GM23338 (cell line): ENCODE measurements at regions not wholly inside any gene's neighbourhood (a gene's known extent, or its start where the extent isn't known, plus 50 kb on each side); places are given as distances from the start of the nearest gene placed in this dataset.

Experiments
- ATAC-seq: fragments of 200-7000 bp; cut with Tn5 transposase; 3 replicates; pipeline ENCODE4 v1.9.1; 2020
- DNase-seq: peaks from one replicate; pipeline ENCODE4 v3.0.0-alpha.2; 2015; ENCODE audit warnings: low spot score
- H2AFZ ChIP-seq: fragments of 200-600 bp; sonication (generic); 2 replicates; pipeline ENCODE4 v1.8.0; 2016; ENCODE audit warnings: antibody characterized with exemption, mild to moderate bottlenecking, moderate library complexity
- H3F3A ChIP-seq: fragments of 200-600 bp; sonication (generic); replicated peaks from 2 replicates; pipeline ENCODE4 v1.8.0; 2017; ENCODE audit warnings: antibody characterized with exemption, mixed run types, low read depth
- H3K27ac ChIP-seq: fragments of 200-600 bp; sonication (generic); 2 replicates; pipeline ENCODE4 v1.6.1; 2016; ENCODE audit warnings: low read depth
- H3K27me3 ChIP-seq: fragments of 200-600 bp; sonication (generic); 2 replicates; pipeline ENCODE4 v1.8.0; 2016; ENCODE audit warnings: mild to moderate bottlenecking, mixed run types, moderate library complexity; ENCODE audit not compliant: insufficient read depth
- H3K36me3 ChIP-seq: fragments of 200-600 bp; sonication (generic); 2 replicates; pipeline ENCODE4 v1.8.0; 2016; ENCODE audit warnings: mild to moderate bottlenecking; ENCODE audit not compliant: insufficient read depth
- H3K4me1 ChIP-seq: fragments of 200-600 bp; sonication (generic); 2 replicates; pipeline ENCODE4 v1.8.0; 2016; ENCODE audit warnings: mild to moderate bottlenecking, moderate library complexity; ENCODE audit not compliant: insufficient read depth
- H3K4me2 ChIP-seq: fragments of 200-600 bp; sonication (generic); 2 replicates; pipeline ENCODE4 v1.7.1; 2017; ENCODE audit warnings: mixed run types
- H3K4me3 ChIP-seq: fragments of 200-600 bp; sonication (generic); 2 replicates; pipeline ENCODE4 v1.6.1; 2016; ENCODE audit warnings: mixed run types
- H3K79me2 ChIP-seq: fragments of 200-600 bp; sonication (generic); replicated peaks from 2 replicates; pipeline ENCODE4 v1.8.0; 2017; ENCODE audit warnings: mild to moderate bottlenecking; ENCODE audit not compliant: insufficient read depth
- H3K9me2 ChIP-seq: fragments of 200-600 bp; sonication (generic); 2 replicates; pipeline ENCODE4 v1.8.0; 2017; ENCODE audit not compliant: insufficient read depth
- H4K20me1 ChIP-seq: fragments of 200-600 bp; sonication (generic); replicated peaks from 2 replicates; pipeline ENCODE4 v1.8.0; 2017; ENCODE audit warnings: mild to moderate bottlenecking; ENCODE audit not compliant: insufficient read depth
- H3K27ac Mint-ChIP-seq: 2 replicates; pipeline ENCODE4 v1.8.0; 2020; ENCODE audit warnings: inconsistent platforms, mild to moderate bottlenecking, moderate library complexity, mixed read lengths
- H3K27me3 Mint-ChIP-seq: 3 replicates; pipeline ENCODE4 v1.8.0; 2022; ENCODE audit warnings: low read depth, mild to moderate bottlenecking, moderate library complexity, mixed read lengths, inconsistent platforms; ENCODE audit not compliant: insufficient read depth, poor library complexity
- H3K36me3 Mint-ChIP-seq: 3 replicates; pipeline ENCODE4 v1.8.0; 2021; ENCODE audit warnings: low read depth, mild to moderate bottlenecking, inconsistent platforms, moderate library complexity, mixed read lengths
- H3K4me1 Mint-ChIP-seq: 3 replicates; pipeline ENCODE4 v1.8.0; 2020; ENCODE audit warnings: mild to moderate bottlenecking, inconsistent platforms, mixed read lengths
- H3K4me3 Mint-ChIP-seq: 3 replicates; pipeline ENCODE4 v1.8.0; 2021; ENCODE audit warnings: moderate library complexity, mild to moderate bottlenecking, inconsistent platforms, mixed read lengths
- H3K9me3 Mint-ChIP-seq: 3 replicates; pipeline ENCODE4 v1.8.0; 2020; ENCODE audit warnings: moderate library complexity, mild to moderate bottlenecking, inconsistent platforms, mixed read lengths
- CREB1 ChIP-seq: fragments of 250-450 bp; sonication (Bioruptor Pico); IDR thresholded peaks from 2 replicates; pipeline ENCODE4 v1.5.0; 2020; ENCODE audit warnings: low read depth, mild to moderate bottlenecking, moderate library complexity
- EZH2 ChIP-seq: fragments of 200-600 bp; sonication (generic); IDR thresholded peaks from one replicate; pipeline ENCODE4 v1.8.0; 2017; ENCODE audit warnings: antibody characterized with exemption, mild to moderate bottlenecking, low read depth; ENCODE audit not compliant: unreplicated experiment
- EZH2phosphoT487 ChIP-seq: fragments of 200-600 bp; sonication (generic); IDR thresholded peaks from one replicate; pipeline ENCODE4 v1.8.1; 2018; ENCODE audit warnings: antibody characterized with exemption; ENCODE audit not compliant: unreplicated experiment
- JUNB ChIP-seq: IDR thresholded peaks from one replicate; pipeline ENCODE4 v1.6.1; 2016; ENCODE audit warnings: antibody characterized with exemption; ENCODE audit not compliant: unreplicated experiment
- NANOG ChIP-seq: IDR thresholded peaks from 2 replicates; pipeline ENCODE4 v1.6.1; 2016; ENCODE audit warnings: antibody characterized with exemption, borderline replicate concordance
- POLR2AphosphoS5 ChIP-seq: IDR thresholded peaks from 2 replicates; pipeline ENCODE4 v1.6.1; 2016; ENCODE audit warnings: antibody characterized with exemption, low read depth
- STAT1 ChIP-seq: IDR thresholded peaks from one replicate; pipeline ENCODE4 v1.6.1; 2016; ENCODE audit warnings: antibody characterized with exemption; ENCODE audit not compliant: unreplicated experiment
- TF ChIP-seq, protein P1 (sequence below): IDR thresholded peaks from one replicate; pipeline ENCODE4 v1.6.1; 2018; ENCODE audit warnings: antibody characterized with exemption; ENCODE audit not compliant: unreplicated experiment
- TF ChIP-seq, protein P2 (sequence below): fragments of 250-450 bp; sonication (Bioruptor Pico); IDR thresholded peaks from 2 replicates; pipeline ENCODE4 v1.5.0; 2020; ENCODE audit warnings: mild to moderate bottlenecking, moderate library complexity
- TF ChIP-seq, protein P3 (sequence below), 2 experiments: fragments of 200-600 bp in 1 of 2; sonication (generic) in 1 of 2; conservative IDR thresholded peaks; 2 replicates each; pipeline versions ENCODE4 v1.5.1 to v1.6.1; 2016 to 2017; ENCODE audit warnings: antibody characterized with exemption in 2 of 2, low read depth in 2 of 2, mild to moderate bottlenecking in 2 of 2, moderate library complexity in 1 of 2

DNA sequence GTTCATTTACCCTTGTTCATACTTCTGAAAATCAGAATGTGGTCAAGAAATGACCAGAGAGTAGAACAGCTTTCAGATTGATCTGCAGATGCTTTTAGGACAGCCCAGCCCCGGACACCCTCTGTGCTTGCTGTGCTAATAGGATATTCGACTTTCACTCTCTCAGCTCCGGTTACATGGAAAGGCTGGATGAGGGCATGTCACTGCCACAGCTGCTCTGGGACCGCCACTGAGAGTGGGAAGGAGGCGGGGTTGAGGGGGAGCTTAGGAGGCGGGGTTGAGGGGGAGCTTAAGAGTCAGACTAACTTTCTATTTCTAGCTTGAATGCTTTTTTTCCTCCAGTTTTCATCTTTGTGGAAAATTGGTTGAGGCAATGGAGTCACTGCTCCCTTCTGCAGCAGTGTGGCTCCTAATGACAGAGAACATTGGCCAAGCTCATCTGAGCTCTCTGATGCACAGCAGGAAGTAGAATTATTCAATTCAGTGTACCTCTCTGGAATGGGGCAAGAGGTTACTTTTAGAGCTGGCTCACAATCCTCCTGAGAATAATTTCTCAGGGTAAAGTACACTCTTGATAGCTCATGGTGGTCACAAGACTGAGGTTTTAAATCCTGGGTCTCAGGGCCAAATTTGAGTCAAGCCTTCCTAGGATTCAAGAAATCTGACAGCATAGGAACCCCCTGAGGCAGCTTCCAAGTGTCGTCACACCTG is 74.6 kb upstream of the NPAS1 start:
- H3K27ac ChIP-seq = peak overlapping the region; percentile 79
- H3K27ac Mint-ChIP-seq = peak overlapping the region; percentile 78; the same call in 1 of the 2 replicates
- H3K4me3 ChIP-seq = no peak overlapping the region
- H3K9me2 ChIP-seq = no peaks in the 10 kb centered on the region
- peaks cover 41% of the 10 kb centered on the region for H3K36me3 Mint-ChIP-seq
- H3K9me3 Mint-ChIP-seq = no peaks in the 10 kb centered on the region; the same call in 2 of the 3 replicates
- peaks cover 18% of the 10 kb centered on the region for H4K20me1 ChIP-seq
- peaks cover 9% of the 10 kb centered on the region for H3K36me3 ChIP-seq
- H3K4me2 ChIP-seq = peak overlapping the region; percentile 31; the same call in 1 of the 2 replicates
- H2AFZ ChIP-seq = no peak overlapping the region
- peak; percentile 78 for DNase-seq
- peaks cover 40% of the 10 kb centered on the region for H3K79me2 ChIP-seq
- ATAC-seq = peak; percentile 97
- peaks cover 20% of the 10 kb centered on the region for H3K4me1 Mint-ChIP-seq
- H3K4me1 ChIP-seq = peaks cover 20% of the 10 kb centered on the region
- 0 out of 3 replicates have a peak overlapping the region, but pooled peaks have one; percentile 5 for H3K4me3 Mint-ChIP-seq
- 0 out of 2 replicates have a peak, but pooled peaks cover 9% of the 10 kb centered on the region for H3F3A ChIP-seq
- no peaks in the 10 kb centered on the region for H3K27me3 ChIP-seq
- TF ChIP-seq JUNB (no peak), EZH2phosphoT487 (no peak), EZH2 (no peak), NANOG (no peak), STAT1 (no peak), POLR2AphosphoS5 (no peak), CREB1 (no peak)
- TF ChIP-seq, protein P1, sequence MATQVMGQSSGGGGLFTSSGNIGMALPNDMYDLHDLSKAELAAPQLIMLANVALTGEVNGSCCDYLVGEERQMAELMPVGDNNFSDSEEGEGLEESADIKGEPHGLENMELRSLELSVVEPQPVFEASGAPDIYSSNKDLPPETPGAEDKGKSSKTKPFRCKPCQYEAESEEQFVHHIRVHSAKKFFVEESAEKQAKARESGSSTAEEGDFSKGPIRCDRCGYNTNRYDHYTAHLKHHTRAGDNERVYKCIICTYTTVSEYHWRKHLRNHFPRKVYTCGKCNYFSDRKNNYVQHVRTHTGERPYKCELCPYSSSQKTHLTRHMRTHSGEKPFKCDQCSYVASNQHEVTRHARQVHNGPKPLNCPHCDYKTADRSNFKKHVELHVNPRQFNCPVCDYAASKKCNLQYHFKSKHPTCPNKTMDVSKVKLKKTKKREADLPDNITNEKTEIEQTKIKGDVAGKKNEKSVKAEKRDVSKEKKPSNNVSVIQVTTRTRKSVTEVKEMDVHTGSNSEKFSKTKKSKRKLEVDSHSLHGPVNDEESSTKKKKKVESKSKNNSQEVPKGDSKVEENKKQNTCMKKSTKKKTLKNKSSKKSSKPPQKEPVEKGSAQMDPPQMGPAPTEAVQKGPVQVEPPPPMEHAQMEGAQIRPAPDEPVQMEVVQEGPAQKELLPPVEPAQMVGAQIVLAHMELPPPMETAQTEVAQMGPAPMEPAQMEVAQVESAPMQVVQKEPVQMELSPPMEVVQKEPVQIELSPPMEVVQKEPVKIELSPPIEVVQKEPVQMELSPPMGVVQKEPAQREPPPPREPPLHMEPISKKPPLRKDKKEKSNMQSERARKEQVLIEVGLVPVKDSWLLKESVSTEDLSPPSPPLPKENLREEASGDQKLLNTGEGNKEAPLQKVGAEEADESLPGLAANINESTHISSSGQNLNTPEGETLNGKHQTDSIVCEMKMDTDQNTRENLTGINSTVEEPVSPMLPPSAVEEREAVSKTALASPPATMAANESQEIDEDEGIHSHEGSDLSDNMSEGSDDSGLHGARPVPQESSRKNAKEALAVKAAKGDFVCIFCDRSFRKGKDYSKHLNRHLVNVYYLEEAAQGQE = no peak
- TF ChIP-seq, protein P2, sequence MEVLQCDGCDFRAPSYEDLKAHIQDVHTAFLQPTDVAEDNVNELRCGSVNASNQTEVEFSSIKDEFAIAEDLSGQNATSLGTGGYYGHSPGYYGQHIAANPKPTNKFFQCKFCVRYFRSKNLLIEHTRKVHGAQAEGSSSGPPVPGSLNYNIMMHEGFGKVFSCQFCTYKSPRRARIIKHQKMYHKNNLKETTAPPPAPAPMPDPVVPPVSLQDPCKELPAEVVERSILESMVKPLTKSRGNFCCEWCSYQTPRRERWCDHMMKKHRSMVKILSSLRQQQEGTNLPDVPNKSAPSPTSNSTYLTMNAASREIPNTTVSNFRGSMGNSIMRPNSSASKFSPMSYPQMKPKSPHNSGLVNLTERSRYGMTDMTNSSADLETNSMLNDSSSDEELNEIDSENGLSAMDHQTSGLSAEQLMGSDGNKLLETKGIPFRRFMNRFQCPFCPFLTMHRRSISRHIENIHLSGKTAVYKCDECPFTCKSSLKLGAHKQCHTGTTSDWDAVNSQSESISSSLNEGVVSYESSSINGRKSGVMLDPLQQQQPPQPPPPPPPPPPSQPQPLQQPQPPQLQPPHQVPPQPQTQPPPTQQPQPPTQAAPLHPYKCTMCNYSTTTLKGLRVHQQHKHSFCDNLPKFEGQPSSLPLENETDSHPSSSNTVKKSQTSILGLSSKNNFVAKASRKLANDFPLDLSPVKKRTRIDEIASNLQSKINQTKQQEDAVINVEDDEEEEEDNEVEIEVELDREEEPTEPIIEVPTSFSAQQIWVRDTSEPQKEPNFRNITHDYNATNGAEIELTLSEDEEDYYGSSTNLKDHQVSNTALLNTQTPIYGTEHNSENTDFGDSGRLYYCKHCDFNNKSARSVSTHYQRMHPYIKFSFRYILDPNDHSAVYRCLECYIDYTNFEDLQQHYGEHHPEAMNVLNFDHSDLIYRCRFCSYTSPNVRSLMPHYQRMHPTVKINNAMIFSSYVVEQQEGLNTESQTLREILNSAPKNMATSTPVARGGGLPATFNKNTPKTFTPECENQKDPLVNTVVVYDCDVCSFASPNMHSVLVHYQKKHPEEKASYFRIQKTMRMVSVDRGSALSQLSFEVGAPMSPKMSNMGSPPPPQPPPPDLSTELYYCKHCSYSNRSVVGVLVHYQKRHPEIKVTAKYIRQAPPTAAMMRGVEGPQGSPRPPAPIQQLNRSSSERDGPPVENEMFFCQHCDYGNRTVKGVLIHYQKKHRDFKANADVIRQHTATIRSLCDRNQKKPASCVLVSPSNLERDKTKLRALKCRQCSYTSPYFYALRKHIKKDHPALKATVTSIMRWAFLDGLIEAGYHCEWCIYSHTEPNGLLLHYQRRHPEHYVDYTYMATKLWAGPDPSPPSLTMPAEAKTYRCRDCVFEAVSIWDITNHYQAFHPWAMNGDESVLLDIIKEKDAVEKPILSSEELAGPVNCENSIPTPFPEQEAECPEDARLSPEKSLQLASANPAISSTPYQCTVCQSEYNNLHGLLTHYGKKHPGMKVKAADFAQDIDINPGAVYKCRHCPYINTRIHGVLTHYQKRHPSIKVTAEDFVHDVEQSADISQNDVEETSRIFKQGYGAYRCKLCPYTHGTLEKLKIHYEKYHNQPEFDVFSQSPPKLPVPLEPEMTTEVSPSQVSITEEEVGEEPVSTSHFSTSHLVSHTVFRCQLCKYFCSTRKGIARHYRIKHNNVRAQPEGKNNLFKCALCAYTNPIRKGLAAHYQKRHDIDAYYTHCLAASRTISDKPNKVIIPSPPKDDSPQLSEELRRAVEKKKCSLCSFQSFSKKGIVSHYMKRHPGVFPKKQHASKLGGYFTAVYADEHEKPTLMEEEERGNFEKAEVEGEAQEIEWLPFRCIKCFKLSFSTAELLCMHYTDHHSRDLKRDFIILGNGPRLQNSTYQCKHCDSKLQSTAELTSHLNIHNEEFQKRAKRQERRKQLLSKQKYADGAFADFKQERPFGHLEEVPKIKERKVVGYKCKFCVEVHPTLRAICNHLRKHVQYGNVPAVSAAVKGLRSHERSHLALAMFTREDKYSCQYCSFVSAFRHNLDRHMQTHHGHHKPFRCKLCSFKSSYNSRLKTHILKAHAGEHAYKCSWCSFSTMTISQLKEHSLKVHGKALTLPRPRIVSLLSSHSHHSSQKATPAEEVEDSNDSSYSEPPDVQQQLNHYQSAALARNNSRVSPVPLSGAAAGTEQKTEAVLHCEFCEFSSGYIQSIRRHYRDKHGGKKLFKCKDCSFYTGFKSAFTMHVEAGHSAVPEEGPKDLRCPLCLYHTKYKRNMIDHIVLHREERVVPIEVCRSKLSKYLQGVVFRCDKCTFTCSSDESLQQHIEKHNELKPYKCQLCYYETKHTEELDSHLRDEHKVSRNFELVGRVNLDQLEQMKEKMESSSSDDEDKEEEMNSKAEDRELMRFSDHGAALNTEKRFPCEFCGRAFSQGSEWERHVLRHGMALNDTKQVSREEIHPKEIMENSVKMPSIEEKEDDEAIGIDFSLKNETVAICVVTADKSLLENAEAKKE = no peak
- TF ChIP-seq, protein P3, sequence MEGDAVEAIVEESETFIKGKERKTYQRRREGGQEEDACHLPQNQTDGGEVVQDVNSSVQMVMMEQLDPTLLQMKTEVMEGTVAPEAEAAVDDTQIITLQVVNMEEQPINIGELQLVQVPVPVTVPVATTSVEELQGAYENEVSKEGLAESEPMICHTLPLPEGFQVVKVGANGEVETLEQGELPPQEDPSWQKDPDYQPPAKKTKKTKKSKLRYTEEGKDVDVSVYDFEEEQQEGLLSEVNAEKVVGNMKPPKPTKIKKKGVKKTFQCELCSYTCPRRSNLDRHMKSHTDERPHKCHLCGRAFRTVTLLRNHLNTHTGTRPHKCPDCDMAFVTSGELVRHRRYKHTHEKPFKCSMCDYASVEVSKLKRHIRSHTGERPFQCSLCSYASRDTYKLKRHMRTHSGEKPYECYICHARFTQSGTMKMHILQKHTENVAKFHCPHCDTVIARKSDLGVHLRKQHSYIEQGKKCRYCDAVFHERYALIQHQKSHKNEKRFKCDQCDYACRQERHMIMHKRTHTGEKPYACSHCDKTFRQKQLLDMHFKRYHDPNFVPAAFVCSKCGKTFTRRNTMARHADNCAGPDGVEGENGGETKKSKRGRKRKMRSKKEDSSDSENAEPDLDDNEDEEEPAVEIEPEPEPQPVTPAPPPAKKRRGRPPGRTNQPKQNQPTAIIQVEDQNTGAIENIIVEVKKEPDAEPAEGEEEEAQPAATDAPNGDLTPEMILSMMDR (conservative IDR thresholded peaks at IDR 0.05; ENCODE audit: low read depth in 2 of 2) = no peak
- H3K27me3 Mint-ChIP-seq = peaks cover 3% of the 10 kb centered on the region
